Activated CD8-positive, alpha-beta T cell treated with anti-CD3 and anti-CD28 coated beads for 36 hours (primary cell): ENCODE measurements at regions not wholly inside any gene's neighbourhood (a gene's known extent, or its start where the extent isn't known, plus 50 kb on each side); places are given as distances from the start of the nearest gene placed in this dataset.

Experiments
- ATAC-seq: fragments of 200-7000 bp; cut with Tn5 transposase; one replicate; pipeline ENCODE4 v1.10.0; 2021; ENCODE audit warnings: mild to moderate bottlenecking, moderate library complexity
- CTCF ChIA-PET: fragments of 350-600 bp; sonication (Branson Sonifier 250); formaldehyde crosslinking; loops from one replicate; lab custom pipeline; 2021; ENCODE audit warnings: antibody characterized with exemption; lab: Charles Lee
- POLR2A ChIA-PET: fragments of 350-600 bp; sonication (Branson Sonifier 250); formaldehyde crosslinking; loops from one replicate; lab custom pipeline; 2021; ENCODE audit warnings: antibody characterized with exemption; lab: Charles Lee
- DNase-seq: peaks from one replicate; pipeline ENCODE4 v3.0.0-alpha.2; 2020
- H3K27ac Mint-ChIP-seq: one replicate; pipeline ENCODE4 v1.8.0; 2021; ENCODE audit warnings: mild to moderate bottlenecking, mixed read lengths
- H3K27me3 Mint-ChIP-seq: one replicate; pipeline ENCODE4 v1.8.0; 2021; ENCODE audit warnings: mixed read lengths
- H3K36me3 Mint-ChIP-seq: one replicate; pipeline ENCODE4 v1.8.0; 2021; ENCODE audit warnings: low read depth, mixed read lengths
- H3K4me1 Mint-ChIP-seq: one replicate; pipeline ENCODE4 v1.8.0; 2021; ENCODE audit warnings: low read depth, mixed read lengths
- H3K4me3 Mint-ChIP-seq: one replicate; pipeline ENCODE4 v1.8.0; 2021; ENCODE audit warnings: mild to moderate bottlenecking, moderate library complexity, mixed read lengths
- H3K9me3 Mint-ChIP-seq: one replicate; pipeline ENCODE4 v1.8.0; 2021; ENCODE audit warnings: mixed read lengths
- intact Hi-C: fragments of 100-400 bp; cut with micrococcal nuclease; formaldehyde crosslinking; loops from one replicate; pipeline ENCODE4 v1.10.0; 2022
- TF ChIP-seq, protein P1 (sequence below): fragments of 200-600 bp; IDR thresholded peaks from one replicate; pipeline ENCODE4 v1.8.0; 2022; ENCODE audit warnings: antibody characterized with exemption, mild to moderate bottlenecking

DNA sequence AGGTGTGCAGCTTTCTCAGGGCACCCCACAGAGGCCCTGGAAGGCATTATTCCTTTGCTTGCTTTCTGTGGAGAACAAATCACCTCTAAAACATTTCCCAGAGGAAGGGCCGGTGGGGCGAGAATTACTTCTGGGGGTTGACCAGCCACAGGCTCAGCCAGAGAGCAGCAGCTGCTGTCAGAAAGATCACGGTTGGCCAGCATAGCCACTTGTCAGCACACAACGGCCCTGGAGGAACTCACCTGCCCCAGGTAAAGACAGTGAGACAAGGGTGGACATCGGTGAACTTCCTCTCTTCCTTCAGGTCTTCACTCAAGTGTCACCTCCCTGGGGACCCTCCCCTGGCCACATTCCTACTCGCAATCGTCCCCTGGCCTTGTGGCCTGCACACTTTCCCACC is 69.5 kb upstream of the CLDN14 start:
- ChIA-PET POLR2A (no interaction called here), CTCF (interaction anchor here (1.7 kb wide), 1 partner anchor 81 kb away, joined by 5 read pairs; no protein-coding TSS in a partner anchor)

GRCh38 chr21:36550761-36551160 is 70.8 kb upstream of the CLDN14 start:
- intact Hi-C loops: no loop called here
- no peak overlapping the region for H3K27ac Mint-ChIP-seq
- H3K4me3 Mint-ChIP-seq: no peak overlapping the region
- H3K9me3 Mint-ChIP-seq: no peaks in the 10 kb centered on the region
- no peaks in the 10 kb centered on the region for H3K36me3 Mint-ChIP-seq
- peaks cover 2% of the 10 kb centered on the region for H3K27me3 Mint-ChIP-seq
- DNase-seq (no peak), ATAC-seq (no peak)
- POLR2A ChIA-PET: no interaction called here
- CTCF ChIA-PET: no interaction called here
- TF ChIP-seq, protein P1, sequence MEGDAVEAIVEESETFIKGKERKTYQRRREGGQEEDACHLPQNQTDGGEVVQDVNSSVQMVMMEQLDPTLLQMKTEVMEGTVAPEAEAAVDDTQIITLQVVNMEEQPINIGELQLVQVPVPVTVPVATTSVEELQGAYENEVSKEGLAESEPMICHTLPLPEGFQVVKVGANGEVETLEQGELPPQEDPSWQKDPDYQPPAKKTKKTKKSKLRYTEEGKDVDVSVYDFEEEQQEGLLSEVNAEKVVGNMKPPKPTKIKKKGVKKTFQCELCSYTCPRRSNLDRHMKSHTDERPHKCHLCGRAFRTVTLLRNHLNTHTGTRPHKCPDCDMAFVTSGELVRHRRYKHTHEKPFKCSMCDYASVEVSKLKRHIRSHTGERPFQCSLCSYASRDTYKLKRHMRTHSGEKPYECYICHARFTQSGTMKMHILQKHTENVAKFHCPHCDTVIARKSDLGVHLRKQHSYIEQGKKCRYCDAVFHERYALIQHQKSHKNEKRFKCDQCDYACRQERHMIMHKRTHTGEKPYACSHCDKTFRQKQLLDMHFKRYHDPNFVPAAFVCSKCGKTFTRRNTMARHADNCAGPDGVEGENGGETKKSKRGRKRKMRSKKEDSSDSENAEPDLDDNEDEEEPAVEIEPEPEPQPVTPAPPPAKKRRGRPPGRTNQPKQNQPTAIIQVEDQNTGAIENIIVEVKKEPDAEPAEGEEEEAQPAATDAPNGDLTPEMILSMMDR: no peak
- H3K4me1 Mint-ChIP-seq: no peaks in the 10 kb centered on the region

More for the DNA sequence above, 69.5 kb upstream of the CLDN14 start:
- Mint-ChIP-seq H3K27ac (no peak overlapping the region), H3K4me1 (no peaks in the 10 kb centered on the region), H3K9me3 (no peaks in the 10 kb centered on the region), H3K4me3 (no peak overlapping the region), H3K27me3 (peaks cover 2% of the 10 kb centered on the region), H3K36me3 (no peaks in the 10 kb centered on the region)
- intact Hi-C loops: no loop called here
- TF ChIP-seq, protein P1: no peak
- DNase-seq: no peak
- no peak for ATAC-seq

DNA sequence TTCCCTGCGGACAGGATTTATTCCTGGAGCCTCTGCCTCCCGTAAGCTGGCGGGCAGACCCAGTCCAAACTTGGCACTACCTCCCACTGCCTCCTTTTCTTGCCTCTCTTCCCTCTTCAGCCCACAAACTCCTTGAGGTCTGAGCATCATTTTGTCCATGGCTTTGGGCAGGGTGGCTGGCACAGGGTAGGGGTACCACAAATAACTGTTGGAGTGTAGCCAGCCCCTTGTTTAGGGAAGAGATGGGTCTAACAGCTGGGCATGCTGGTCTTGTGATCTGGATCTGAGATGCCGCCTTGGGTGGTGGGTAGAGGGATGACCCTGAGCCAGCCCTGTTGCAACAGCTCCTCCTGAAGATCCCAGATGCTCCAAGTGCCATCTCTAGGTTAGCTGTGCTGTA is 71.4 kb upstream of the CLDN14 start:
- intact Hi-C loops: no loop called here
- ATAC-seq (no peak), DNase-seq (no peak)
- ChIA-PET CTCF (no interaction called here), POLR2A (no interaction called here)
- peaks cover 3% of the 10 kb centered on the region for H3K27me3 Mint-ChIP-seq
- H3K9me3 Mint-ChIP-seq: no peaks in the 10 kb centered on the region
- H3K36me3 Mint-ChIP-seq: no peaks in the 10 kb centered on the region
- H3K4me1 Mint-ChIP-seq: no peaks in the 10 kb centered on the region
- no peak overlapping the region for H3K27ac Mint-ChIP-seq
- no peak overlapping the region for H3K4me3 Mint-ChIP-seq
- TF ChIP-seq, protein P1: no peak

DNA sequence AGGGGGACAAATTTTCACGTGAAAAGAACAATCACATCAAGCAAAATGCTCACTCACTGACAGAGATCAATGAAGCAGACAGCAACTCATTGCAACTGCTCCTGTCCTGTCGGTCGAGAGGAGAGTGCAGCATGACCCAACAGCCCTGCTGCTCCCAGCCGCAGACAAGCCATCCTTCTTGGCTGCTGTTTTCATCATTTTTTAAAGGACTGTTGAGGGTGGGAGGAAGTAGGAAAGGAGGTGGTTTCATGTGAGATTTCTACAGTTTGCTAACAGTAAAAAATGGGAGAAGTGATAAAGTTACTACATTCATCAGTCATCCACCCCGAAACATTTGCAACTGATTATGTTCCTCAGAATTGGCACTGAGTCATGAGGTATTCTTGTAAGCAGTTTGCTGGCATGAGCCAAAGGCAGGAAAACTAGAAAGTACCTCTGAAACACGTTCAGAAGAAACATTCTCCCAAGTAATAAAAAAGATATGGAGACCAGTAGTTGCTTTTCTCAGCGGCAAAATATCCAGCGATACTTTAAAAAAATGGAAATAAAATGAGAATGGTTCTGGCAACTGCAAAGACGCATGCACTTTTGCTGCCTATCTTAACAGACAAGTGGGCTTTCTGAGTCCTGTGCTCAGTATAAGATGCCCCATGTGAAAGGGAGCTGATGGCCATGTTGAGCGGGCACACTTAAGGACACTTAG is 72.0 kb upstream of the CLDN14 start:
- Mint-ChIP-seq H3K27me3 (peaks cover 3% of the 10 kb centered on the region), H3K4me3 (no peak overlapping the region), H3K4me1 (no peaks in the 10 kb centered on the region), H3K9me3 (no peaks in the 10 kb centered on the region), H3K36me3 (no peaks in the 10 kb centered on the region), H3K27ac (no peak overlapping the region)
- ChIA-PET POLR2A (no interaction called here), CTCF (no interaction called here)
- ATAC-seq (no peak), DNase-seq (no peak)
- intact Hi-C loops: no loop called here
- TF ChIP-seq, protein P1: no peak

DNA sequence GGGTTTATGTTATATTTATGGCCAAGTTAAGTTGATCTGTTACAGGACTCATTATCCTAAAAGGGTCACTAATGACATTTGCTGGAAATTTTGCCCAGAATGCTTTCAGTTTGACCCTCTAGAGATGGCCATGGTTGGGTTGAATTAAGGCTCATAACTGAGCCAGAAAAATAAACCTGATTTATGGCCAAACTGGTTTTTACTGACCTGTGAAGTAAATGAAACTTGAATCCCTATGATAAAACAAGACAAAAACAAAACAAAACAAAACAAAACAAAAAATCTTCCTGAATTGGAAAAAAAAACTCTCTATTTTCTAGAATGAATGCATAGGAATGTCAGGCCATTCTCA is 72.5 kb upstream of the CLDN14 start:
- intact Hi-C loops: no loop called here
- Mint-ChIP-seq H3K4me3 (no peak overlapping the region), H3K4me1 (no peaks in the 10 kb centered on the region), H3K9me3 (no peaks in the 10 kb centered on the region), H3K27me3 (peaks cover 3% of the 10 kb centered on the region), H3K36me3 (no peaks in the 10 kb centered on the region), H3K27ac (no peak overlapping the region)
- CTCF ChIA-PET: no interaction called here
- no peak for ATAC-seq
- no peak for DNase-seq
- TF ChIP-seq, protein P1: no peak
- POLR2A ChIA-PET: interaction anchor here (0.6 kb wide), 1 partner anchor 786 kb away, joined by 3 read pairs; no protein-coding TSS in a partner anchor
